VCaP (cell line): ENCODE measurements at regions not wholly inside any gene's neighbourhood (a gene's known extent, or its start where the extent isn't known, plus 50 kb on each side); places are given as distances from the start of the nearest gene placed in this dataset.
"Not testable (repeated sequence)": the region's sequence is repeated elsewhere in the genome, so short reads cannot be mapped to it uniquely, and the experiment has no call there.

Experiments
- H3K27ac ChIP-seq: fragments of 450-650 bp; 2 replicates; pipeline ENCODE4 v1.5.1; 2017
- TF ChIP-seq, protein P1 (sequence below): fragments of 450-650 bp; conservative IDR thresholded peaks from 2 replicates; pipeline ENCODE4 v1.5.1; 2017; ENCODE audit warnings: mild to moderate bottlenecking, moderate library complexity

DNA sequence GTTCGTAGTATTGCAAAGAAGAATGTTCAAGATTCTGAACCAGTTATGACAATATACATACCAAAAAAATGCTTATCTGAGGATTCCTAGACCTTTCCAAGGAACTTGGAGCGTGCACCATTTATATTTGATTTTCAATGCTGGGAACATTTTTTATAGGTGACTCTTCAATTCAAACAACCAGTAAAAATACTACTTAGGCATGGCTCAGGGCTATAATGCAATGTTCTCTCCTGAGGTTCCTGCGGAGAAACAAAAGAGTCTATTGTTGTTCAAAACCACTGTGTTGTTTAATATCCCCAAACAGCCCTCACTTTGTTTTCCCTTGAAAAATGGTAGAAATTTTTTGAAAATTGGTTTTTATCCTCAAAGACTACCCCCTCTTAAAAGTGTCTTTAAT lies 335.7 kb upstream of the IZUMO3 start:
- no peak overlapping the region for H3K27ac ChIP-seq
- TF ChIP-seq, protein P1, sequence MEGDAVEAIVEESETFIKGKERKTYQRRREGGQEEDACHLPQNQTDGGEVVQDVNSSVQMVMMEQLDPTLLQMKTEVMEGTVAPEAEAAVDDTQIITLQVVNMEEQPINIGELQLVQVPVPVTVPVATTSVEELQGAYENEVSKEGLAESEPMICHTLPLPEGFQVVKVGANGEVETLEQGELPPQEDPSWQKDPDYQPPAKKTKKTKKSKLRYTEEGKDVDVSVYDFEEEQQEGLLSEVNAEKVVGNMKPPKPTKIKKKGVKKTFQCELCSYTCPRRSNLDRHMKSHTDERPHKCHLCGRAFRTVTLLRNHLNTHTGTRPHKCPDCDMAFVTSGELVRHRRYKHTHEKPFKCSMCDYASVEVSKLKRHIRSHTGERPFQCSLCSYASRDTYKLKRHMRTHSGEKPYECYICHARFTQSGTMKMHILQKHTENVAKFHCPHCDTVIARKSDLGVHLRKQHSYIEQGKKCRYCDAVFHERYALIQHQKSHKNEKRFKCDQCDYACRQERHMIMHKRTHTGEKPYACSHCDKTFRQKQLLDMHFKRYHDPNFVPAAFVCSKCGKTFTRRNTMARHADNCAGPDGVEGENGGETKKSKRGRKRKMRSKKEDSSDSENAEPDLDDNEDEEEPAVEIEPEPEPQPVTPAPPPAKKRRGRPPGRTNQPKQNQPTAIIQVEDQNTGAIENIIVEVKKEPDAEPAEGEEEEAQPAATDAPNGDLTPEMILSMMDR = no peak

DNA sequence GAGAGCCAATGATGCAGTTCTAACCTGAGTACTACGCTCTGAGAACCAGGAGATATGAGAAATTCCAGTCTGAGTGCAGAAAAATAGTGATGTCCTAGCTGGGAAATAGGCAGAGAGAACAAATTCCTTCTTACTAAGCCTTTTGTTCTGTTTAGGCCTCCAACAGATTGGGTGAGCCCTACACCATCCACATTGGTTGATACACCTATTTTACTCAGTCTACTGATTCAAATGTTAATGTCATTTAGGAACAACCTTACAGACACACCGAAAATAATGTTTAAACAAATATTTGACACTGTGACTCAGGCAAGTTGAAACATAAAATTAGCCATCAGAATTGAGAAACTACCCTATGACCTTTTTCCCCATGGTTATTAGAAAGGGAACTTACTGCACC lies 333.9 kb upstream of the IZUMO3 start:
- TF ChIP-seq, protein P1 = no peak
- H3K27ac ChIP-seq = no peak overlapping the region

DNA sequence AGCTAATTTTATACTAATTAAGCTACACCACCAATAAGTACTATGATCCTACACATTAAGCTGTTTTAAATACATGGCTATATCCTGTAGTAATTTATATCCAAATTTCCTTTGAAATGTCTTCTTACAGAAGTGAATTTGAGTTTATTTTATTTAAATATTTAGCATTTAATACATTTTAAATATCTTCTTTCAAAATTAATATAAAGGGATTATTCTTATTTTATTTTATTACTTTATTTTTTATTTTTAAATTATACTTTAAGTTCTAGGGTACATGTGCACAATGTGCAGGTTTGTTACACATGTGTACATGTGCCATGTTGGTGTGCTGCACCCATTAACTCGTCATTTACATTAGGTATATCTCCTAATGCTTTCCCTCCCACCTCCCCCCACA lies 310.9 kb upstream of the IZUMO3 start:
- not testable (repeated sequence) for H3K27ac ChIP-seq

DNA sequence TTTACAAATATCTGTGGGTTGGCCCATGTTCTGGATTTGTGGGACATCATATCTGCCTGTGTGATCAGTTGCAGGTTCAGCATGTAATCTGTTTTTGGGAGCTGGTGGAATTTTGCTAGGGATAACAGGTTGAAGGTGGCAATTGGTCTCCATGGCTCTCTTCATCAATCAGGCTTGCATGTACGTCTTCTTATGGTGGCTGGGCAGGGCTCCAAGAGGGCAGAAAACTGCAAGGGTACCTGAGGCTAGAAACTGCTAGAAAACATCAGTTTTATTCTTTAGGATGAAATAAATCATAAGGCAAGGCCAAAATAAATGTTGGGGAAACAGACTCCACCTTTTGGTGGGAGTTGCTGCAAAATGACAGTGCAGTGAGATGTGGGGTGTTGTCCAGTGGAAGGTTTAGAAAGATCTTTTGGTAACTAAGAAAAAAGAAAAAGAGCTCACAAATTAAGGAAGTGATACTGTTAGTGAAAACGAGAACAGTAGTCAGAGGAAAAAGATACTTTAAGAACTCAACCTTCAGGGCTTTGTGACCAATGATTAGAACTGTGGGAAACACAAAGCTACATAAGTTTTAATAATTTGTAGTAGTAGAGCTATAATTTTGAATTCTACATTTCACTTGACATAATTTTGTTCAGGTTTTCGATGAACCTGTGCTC lies 300.7 kb upstream of the IZUMO3 start:
- TF ChIP-seq, protein P1 = no peak
- H3K27ac ChIP-seq = no peak overlapping the region

DNA sequence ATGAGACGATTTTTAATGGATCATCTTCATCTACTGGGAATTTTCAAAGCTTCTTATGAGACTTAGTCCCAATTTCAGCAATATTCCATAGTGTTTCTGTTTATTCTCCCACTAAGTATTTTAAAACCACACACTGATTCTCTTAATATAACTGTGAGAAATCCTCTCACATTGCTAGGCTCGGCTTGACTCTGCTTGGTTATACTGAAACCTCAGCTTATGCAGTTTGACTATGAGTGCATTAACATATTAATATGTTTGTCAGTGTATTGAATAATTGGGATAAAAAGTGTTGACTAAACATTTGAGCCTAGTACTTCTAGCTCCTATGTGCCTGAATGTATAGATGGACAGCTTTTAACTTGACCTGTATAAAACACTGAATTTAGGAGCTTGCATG lies 298.5 kb upstream of the IZUMO3 start:
- TF ChIP-seq, protein P1 = no peak
- H3K27ac ChIP-seq = no peak overlapping the region

DNA sequence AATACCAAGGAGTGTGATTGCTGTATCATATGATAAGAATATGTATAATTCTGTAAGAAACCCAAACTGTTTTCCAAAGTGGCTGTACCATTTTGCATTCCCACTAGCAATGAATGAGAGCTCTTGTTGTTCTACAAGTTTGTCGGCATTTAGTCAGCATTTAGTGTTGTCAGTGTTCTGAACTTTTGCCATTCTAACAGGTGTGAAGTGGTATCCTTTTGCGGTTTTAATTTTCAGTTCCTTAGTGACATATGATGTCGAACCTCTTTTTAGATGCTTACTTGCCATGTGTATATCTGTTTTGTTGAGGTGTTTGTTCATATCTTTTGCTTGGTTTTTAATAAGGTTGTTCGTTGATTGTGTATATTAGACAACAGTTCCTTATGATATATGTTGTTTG lies 296.3 kb upstream of the IZUMO3 start:
- H3K27ac ChIP-seq = no peak overlapping the region
- TF ChIP-seq, protein P1 = no peak

DNA sequence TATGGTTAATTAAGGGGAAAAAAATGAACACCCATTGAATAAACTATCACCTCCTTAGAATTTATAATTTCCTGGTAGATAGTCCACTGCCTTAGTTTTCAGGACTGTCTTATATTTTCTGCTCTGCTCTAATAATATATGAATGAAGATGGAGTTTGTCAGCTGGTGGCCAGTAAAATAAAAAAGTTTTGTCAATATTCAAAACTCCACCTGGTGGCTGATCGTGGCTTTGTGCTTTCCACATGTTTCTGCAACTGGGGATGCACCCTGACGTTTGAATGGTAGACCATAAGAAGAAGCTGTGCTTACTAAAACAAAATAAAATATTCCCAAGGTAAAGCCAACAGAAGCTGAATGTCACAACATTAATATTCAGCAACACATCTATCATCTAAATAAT lies 286.6 kb upstream of the IZUMO3 start:
- no peak overlapping the region for H3K27ac ChIP-seq
- TF ChIP-seq, protein P1 = peak; percentile 72

DNA sequence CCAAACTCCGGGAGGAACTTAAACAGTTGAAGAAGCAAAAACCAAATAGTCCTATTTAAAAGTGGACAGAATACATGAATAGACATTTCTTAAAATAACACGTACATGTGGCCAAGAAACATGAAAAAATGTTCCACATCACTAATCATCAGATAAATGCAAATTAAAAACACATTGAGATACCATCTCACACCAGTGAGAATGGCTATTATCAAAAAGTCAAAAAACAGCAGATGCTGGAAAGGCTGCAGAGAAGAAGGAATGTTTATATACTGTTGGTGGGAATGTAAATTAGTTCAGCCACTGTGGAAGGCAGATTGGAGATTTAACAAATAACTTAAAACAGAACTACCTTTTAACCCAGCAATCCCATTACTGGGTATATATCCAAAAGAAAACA lies 283.0 kb upstream of the IZUMO3 start:
- H3K27ac ChIP-seq = no peak overlapping the region
- TF ChIP-seq, protein P1 = no peak
